NCI-H1105 (cell line): ENCODE measurements at regions not wholly inside any gene's neighbourhood (a gene's known extent, or its start where the extent isn't known, plus 50 kb on each side); places are given as distances from the start of the nearest gene placed in this dataset.
"Not testable (repeated sequence)": the region's sequence is repeated elsewhere in the genome, so short reads cannot be mapped to it uniquely, and the experiment has no call there.

Experiments
- DNase-seq: peaks from one replicate; lab custom pipeline; 2025; lab: John Stamatoyannopoulos, UW

DNA sequence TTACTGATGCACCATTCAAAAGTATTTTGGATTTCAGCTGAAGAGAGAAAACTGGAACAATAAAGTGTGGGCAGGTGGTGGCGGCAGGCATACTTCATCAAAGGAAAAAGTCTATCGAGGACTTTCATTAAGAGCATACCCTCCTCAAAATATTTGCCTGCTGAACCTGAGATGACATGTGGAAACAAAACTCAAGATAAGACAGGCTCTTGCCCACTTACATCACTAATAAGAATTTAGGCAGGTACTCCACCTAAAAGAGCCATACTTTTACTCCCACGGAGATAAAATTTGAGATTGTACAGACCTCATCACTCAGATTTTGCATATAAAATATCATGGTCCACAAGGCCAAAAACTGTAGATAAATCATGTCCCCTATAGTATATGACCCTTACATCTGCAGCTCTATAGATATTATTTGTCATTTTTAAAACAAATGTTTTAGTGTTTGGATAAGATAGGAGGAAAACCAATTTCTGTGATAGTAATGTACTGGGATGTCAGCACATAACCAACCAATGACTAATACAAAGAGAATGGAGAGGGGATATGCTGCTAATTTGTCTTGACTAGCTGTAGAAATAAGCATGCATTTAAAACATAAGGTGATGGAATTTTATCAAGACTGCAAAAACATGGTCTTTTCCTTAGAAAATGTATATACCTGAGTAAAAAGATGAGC, 730.6 kb upstream of the ZNF608 start:
- no peak for DNase-seq

- DNase-seq: no peak
Measured at GRCh38 chr5:125477586-125477975, 731.1 kb upstream of the ZNF608 start.

DNA sequence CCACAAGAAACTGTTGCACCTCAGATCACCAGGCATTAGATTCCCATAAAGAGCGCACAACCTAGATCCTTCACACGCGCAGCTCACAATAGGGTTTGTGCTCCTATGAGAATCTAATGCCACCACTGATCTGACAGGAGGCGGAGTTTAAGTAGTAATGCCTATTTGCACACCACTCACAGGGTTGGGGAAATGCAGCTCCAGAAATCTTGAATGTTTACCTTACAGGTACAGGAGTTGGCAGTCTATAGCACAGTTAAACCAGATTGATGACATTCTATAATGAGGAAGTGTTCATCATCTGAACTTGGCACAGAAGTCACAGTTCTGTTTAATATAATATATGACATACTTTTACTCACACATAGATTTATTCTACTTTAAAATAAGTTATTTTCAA, 732.2 kb upstream of the ZNF608 start:
- no peak for DNase-seq

- DNase-seq: no peak
Measured at GRCh38 chr5:125480911-125481310, 734.5 kb upstream of the ZNF608 start.

- no peak for DNase-seq
Measured at GRCh38 chr5:125481506-125482465, 735.3 kb upstream of the ZNF608 start.

- DNase-seq: no peak
Measured at GRCh38 chr5:125483609-125484008, 737.2 kb upstream of the ZNF608 start.

DNA sequence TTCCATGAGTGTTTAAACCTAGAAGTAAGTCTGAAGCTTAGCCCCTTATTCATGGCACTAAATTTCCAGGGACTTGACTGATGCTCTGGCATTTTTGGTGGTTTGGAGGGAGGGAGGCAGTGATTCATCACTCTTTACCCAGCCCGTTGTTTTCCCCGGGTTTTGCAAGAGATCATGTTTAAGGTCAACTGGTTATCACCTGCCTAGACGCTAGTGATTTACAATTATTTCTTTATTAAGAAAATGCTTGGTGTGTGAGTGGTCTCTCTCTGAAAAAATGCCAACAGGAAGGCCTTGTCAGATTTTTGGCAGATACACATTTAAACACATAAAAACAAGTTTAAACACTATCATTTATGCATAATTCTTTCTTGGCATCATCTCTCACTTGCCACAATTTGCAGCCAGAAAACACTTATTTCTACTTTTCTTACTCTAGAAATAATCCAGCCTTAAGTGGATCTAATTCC, 737.9 kb upstream of the ZNF608 start:
- DNase-seq: no peak

- peak; percentile 86 for DNase-seq
Measured at GRCh38 chr5:125484742-125485641, 738.6 kb upstream of the ZNF608 start.

DNA sequence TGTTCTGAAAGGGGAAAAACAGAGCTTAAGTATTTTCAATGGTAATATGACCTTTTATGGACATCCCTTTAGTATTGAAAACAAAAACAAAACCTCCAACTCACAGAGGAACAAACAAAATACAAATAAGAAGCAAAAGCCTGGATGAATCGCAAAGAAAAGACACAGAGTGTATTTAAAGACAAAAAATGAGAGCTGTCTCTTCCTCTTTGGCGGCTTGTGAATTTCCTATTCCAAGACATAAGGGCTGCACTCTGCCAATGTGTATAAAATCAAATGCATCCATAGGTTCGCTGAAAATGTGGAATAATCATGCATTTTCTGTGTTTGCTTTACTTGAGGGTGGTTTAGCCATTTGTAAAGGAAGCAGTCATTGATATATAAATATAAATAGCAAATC, 739.3 kb upstream of the ZNF608 start:
- no peak for DNase-seq

- DNase-seq: no peak
Measured at GRCh38 chr5:125486634-125487033, 740.2 kb upstream of the ZNF608 start.

DNA sequence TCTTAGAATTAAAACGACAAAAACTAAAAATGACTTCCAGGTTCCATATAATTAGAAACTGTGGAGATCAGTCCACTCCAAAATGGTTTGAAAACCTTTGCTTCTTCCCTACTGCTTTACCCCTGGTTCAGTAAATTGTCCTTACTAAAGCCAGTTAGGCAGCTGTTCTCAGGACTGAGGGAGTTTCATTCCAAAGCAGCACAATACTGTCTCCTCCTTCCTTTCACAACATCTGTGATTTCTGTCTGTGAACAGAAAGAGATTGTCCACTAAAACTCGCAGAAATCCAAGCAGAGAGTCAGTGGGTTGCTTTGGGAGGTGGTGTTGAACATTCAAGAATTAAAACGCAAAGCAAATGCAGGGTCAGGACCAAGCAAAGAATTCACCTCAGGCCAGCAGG, 740.8 kb upstream of the ZNF608 start:
- DNase-seq: no peak

DNA sequence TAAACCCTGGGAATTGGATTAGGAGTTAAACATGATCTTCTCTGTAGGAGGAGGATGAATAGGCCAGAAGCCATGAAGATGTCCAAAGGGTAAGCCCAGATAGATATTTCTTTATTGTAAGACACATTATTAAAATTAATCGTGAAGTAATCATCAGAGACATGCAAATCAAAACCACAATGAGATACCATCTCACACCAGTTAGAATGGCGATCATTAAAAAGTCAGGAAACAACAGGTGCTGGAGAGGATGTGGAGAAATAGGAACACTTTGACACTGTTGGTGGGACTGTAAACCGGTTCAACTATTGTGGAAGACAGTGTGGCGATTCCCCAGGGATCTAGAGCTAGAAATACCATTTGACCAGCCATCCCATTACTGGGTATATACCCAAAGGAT, 741.2 kb upstream of the ZNF608 start:
- DNase-seq: not testable (repeated sequence)

GRCh38 chr5:125489146-125489545, 742.7 kb upstream of the ZNF608 start:
- no peak for DNase-seq

DNA sequence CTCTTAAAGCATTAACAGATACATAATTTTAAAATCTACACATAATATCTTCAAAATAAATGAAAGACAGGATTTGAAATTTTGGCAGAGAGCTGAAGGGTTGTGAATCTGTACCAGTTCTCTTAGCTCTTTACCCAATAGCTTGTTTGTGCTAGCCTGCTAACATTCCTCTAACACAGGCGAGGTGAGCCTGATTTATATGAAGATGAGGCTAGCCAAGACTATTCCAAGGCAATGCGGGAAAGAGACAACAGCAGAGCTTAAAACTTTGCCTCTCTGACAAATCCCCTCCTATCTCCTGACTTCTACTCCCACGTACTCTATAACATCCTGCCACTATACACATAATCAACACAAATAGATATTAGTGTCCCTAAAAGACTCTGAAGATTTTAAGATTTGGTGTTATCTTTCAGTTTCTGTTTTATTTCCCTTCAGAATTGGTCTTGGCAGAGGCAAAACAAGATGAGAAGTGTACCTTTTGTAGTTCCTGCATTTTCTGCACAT, 745.6 kb upstream of the ZNF608 start:
- DNase-seq: no peak

DNA sequence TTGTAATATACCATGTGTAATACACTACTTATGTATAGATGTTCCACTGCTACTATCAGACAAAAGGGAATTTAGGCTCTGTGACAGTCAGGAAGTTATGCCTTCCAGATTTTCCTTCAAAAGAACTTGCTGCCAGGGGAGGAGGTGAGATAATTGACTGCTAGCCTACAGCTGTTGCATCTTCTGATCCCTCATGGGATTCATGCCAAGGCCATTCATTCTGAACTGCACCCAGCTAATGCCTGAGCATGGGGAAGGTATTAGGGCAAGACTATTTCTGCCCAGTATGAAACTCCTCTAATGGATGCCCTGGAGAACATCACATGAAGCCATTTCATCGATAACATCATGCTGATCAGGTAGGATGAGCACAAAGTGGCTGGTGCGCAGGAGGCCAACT, 746.5 kb upstream of the ZNF608 start:
- no peak for DNase-seq

DNA sequence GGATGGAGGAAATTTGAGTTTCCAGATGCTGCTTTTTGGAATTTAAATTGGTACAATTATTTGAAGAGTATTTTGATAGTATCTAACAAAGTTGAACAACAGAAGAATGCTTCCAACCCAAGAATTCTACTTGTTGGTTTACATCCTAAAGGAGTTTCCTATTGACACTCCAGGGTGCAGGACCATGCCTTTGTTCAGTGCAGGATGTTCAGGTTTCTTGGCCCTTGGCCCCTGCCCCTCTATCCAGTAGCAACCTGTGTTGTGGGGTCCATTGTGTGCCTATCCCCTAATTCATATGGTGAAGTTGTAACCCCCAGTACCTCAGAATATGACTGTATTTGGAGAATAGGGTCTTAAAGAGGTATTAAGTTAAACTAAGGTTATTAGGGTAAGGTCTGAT, 750.0 kb upstream of the ZNF608 start:
- DNase-seq: no peak

DNA sequence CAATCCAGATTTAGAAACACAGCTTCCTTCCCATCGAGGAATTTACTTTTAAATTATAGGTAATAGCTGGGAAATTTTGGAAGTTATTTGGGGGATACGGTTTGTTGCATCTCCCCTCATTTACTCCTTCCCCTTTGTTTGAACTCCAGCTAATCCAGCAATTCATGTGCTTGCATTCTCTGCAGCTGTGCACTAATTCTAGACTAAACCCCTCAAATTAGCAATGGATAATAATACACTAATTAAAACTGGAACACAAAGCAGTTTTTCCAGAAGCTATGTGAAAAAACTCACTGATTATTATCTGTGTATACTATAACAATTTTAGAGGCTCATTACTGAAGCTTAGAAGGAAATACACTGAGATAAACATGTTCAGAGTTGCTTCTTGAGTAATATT, 751.2 kb upstream of the ZNF608 start:
- DNase-seq: no peak

DNA sequence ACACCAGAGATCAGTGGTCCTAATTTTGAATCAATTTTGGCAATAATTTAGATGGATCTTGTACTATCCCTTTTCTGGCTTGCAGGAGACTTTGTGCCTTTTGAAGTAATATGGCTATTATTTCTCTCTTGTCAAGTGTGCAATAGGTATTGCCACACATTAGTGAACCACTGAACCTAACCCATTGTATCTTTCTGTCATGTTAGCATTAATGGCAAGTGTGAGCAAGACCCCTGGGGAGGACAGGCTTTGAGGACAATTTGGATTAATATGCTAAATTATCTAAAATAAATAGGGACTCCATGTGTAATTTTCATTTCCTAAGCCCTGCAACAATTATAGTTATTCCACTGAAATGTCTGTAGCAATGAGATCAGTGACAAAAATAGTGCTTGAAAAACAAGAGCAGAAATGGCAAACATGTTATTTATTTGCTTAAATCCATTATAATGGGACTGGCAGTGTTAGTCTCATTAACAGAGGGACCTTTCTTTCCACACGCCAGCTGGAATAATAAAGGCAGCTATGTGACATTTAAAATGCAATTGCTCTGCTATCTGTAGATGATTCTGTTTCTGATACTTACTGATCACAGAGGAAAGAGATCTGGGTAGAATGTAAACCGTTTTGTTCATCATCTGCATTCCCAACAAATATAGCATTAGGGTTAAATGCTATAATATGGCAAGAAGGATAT, 753.3 kb upstream of the ZNF608 start:
- no peak for DNase-seq

GRCh38 chr5:125501396-125501795, 755.0 kb upstream of the ZNF608 start:
- no peak for DNase-seq

DNA sequence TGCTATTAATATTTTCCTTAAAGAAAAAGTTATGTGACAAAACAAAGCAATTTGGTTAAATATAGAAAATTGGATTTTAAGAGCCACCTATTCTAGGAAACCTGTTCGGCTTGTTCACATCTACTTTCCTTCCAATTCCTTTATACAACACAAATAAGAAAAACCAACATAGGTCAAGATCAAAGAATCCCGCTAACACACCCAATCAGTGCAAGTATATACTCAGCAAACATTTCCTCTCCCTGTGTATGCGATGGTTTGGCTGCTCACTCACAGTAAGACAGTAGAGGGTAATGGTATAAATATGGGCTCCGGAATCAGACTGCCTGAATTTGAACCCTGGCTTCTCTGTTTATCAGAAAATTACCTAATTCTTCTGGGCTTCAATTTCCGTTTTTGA, 757.5 kb upstream of the ZNF608 start:
- no peak for DNase-seq

- no peak for DNase-seq
Measured at GRCh38 chr5:125505115-125505514, 758.7 kb upstream of the ZNF608 start.
